ENCODE measurements at regions not wholly inside any gene's neighbourhood (a gene's known extent, or its start where the extent isn't known, plus 50 kb on each side); places are given as distances from the start of the nearest gene placed in this dataset.

DNA sequence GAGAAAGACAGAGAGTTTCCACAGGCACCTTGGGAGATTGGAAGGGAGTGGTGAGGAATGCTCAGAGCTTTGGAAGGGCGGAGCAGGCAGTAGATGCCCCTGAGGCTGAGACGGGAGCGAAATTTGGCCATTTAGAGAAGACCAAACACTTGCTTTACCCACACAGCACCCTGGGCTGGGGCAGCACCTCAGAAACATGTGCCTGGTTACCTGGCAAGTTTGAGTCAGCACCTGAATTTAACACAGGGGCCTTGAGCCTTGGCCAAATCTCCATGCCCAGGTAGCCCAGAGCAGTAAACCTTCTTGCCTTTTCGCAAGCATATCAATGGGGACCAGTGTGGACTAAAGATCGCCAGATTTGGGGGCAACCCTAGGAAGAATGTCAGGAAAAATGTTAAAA, 111.9 kb upstream of the NFE2L3 start:
- TF ChIP-seq CTCF (conservative IDR thresholded peaks at IDR 0.05; ENCODE audit: low read depth, low read length) (no peak), EZH2phosphoT487 (IDR thresholded peaks at IDR 0.05; ENCODE audit: borderline replicate concordance, low read length) (no peak), EZH2 (IDR thresholded peaks at IDR 0.05; ENCODE audit: low read length, unreplicated experiment) (no peak)

Data from PC-3 (cell line).